Neural crest cell (in vitro differentiated cells): ENCODE measurements at regions not wholly inside any gene's neighbourhood (a gene's known extent, or its start where the extent isn't known, plus 50 kb on each side); places are given as distances from the start of the nearest gene placed in this dataset.
"Not testable (repeated sequence)": the region's sequence is repeated elsewhere in the genome, so short reads cannot be mapped to it uniquely, and the experiment has no call there.

Source experiments
- DNase-seq: peaks from one replicate; pipeline ENCODE4 v3.0.0; 2021; ENCODE audit warnings: low read depth, mixed read lengths, low spot score
- H3K27ac Mint-ChIP-seq: one replicate; pipeline ENCODE4 v1.8.0; 2021; ENCODE audit warnings: mild to moderate bottlenecking, mixed read lengths; ENCODE audit not compliant: unreplicated experiment
- H3K27me3 Mint-ChIP-seq: 2 replicates; pipeline ENCODE4 v1.8.0; 2021; ENCODE audit warnings: low read depth, mild to moderate bottlenecking, mixed read lengths
- H3K36me3 Mint-ChIP-seq: 2 replicates; pipeline ENCODE4 v1.8.0; 2021; ENCODE audit warnings: low read depth, mild to moderate bottlenecking, mixed read lengths
- H3K4me1 Mint-ChIP-seq: 2 replicates; pipeline ENCODE4 v1.8.0; 2021; ENCODE audit warnings: mixed read lengths
- H3K4me3 Mint-ChIP-seq: one replicate; pipeline ENCODE4 v1.8.0; 2021; ENCODE audit warnings: mild to moderate bottlenecking, mixed read lengths
- H3K9me3 Mint-ChIP-seq: 2 replicates; pipeline ENCODE4 v1.8.0; 2021; ENCODE audit warnings: mixed read lengths
- TF ChIP-seq, protein P1 (sequence below): fragments of 200-600 bp; sonication (generic); conservative IDR thresholded peaks from 2 replicates; pipeline ENCODE4 v1.5.0; 2021; ENCODE audit warnings: antibody characterized with exemption, mild to moderate bottlenecking

DNA sequence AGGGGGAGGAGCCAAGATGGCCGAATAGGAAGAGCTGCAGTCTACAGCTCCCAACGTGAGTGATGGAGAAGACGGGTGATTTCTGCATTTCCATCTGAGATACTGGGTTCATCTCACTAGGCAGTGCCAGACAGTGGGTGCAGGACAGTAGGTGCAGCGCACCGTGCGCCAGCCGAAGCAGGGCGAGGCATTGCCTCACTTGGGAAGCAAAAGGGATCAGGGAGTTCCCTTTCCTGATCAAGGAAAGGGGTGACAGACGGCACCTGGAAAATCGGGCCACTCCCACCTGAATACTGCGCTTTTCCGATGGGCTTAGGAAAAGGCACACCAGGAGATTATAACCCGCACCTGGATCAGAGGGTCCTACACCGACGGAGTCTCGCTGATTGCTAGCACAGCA lies 121.1 kb upstream of the SESTD1 start:
- H3K27ac Mint-ChIP-seq, H3K27me3 Mint-ChIP-seq: not testable (repeated sequence)

DNA sequence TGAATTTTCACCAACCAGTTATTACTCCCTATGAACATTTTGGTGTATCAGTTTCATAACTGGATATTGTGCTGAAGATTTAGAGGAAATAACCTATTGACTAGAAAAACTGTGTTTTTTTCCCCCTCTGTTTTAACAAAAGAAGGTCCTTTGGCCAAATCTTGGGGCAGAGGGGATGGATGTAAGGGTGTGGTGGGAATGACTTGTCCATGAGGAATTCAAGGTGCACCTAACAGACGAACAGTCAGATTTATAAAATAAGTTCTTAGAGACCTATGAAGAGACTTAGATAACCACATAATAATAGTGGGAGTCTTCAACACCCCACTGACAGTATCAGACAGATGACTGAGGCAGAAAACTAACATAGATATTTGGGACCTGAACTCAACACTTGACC lies 119.3 kb upstream of the SESTD1 start:
- Mint-ChIP-seq H3K4me1 (no peaks in the 10 kb centered on the region), H3K27me3 (no peaks in the 10 kb centered on the region)

More for the DNA sequence above, 121.1 kb upstream of the SESTD1 start:
- H3K9me3 Mint-ChIP-seq, H3K4me1 Mint-ChIP-seq, H3K4me3 Mint-ChIP-seq, DNase-seq, H3K36me3 Mint-ChIP-seq: not testable (repeated sequence)

DNA sequence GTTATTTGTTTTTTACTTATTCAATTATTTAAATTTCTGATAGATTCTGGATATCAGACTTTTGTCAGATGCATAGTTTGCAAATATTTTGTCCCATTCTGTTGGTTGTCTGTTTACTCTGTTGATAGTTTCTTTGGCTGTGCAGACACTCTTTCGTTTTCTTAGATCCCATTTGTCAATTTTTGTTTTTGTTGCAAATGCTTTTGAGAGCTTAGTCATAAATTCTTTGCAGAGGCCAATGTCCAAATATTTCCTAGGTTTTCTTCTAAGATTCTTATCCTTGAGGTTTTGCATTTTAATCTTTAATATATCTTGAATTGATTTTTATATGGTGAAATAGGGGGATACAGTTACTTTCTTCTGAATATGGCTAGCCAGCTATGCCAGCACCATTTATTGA lies 112.7 kb upstream of the SESTD1 start:
- TF ChIP-seq, protein P1, sequence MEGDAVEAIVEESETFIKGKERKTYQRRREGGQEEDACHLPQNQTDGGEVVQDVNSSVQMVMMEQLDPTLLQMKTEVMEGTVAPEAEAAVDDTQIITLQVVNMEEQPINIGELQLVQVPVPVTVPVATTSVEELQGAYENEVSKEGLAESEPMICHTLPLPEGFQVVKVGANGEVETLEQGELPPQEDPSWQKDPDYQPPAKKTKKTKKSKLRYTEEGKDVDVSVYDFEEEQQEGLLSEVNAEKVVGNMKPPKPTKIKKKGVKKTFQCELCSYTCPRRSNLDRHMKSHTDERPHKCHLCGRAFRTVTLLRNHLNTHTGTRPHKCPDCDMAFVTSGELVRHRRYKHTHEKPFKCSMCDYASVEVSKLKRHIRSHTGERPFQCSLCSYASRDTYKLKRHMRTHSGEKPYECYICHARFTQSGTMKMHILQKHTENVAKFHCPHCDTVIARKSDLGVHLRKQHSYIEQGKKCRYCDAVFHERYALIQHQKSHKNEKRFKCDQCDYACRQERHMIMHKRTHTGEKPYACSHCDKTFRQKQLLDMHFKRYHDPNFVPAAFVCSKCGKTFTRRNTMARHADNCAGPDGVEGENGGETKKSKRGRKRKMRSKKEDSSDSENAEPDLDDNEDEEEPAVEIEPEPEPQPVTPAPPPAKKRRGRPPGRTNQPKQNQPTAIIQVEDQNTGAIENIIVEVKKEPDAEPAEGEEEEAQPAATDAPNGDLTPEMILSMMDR: no peak
- Mint-ChIP-seq H3K9me3 (peaks cover 2% of the 10 kb centered on the region), H3K27me3 (no peaks in the 10 kb centered on the region), H3K27ac (no peak overlapping the region), H3K4me3 (no peak overlapping the region), H3K4me1 (no peaks in the 10 kb centered on the region), H3K36me3 (no peaks in the 10 kb centered on the region)
- DNase-seq: no peak

More for the DNA sequence above, 119.3 kb upstream of the SESTD1 start:
- Mint-ChIP-seq H3K9me3 (peaks cover 9% of the 10 kb centered on the region), H3K4me3 (no peak overlapping the region), H3K27ac (no peak overlapping the region), H3K36me3 (peaks cover 3% of the 10 kb centered on the region)
- DNase-seq: no peak
- TF ChIP-seq, protein P1: no peak

DNA sequence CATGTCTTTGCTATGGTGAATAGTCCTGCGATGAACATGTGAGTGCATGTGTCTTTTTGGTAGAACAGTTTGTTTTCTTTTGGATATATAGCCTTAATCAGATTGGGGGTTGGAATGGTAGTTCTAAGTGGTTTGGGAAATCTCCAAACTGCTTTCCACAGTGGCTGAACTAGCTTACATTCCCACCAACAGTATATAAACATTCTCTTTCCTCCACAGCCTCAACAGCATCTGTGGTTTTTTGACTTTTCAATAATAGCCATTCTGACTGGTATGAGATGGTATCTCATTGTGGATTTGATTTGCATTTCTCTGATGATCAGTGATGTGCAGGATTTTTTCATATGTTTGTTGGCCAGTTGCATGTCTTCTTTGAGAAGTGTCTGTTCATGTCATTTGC lies 112.2 kb upstream of the SESTD1 start:
- Mint-ChIP-seq H3K4me3 (no peak overlapping the region), H3K27ac (no peak overlapping the region), H3K9me3 (peaks cover 2% of the 10 kb centered on the region), H3K4me1 (no peaks in the 10 kb centered on the region), H3K36me3 (no peaks in the 10 kb centered on the region), H3K27me3 (no peaks in the 10 kb centered on the region)
- TF ChIP-seq, protein P1: no peak
- DNase-seq: no peak

DNA sequence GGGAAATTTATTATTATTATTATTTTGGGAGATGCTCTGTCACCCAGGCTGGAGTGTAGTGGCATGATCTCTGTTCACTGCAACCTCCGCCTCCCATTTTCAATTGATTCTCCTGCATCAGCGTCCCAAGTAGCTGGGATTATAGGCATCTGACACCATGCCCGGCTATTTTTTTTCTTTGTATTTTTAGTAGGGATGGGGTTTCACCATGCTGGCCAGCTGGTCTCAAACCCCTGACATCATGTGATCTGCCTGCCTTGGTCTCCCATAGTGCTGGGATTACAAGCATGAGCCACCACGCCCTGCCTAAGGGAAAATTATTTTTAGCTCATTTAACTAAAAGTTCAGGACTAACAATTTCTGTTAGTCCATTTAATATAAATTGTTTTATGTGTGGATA lies 109.2 kb upstream of the SESTD1 start:
- H3K27ac Mint-ChIP-seq: no peak overlapping the region
- no peaks in the 10 kb centered on the region for H3K4me1 Mint-ChIP-seq
- no peaks in the 10 kb centered on the region for H3K9me3 Mint-ChIP-seq
- no peaks in the 10 kb centered on the region for H3K36me3 Mint-ChIP-seq
- H3K27me3 Mint-ChIP-seq: no peaks in the 10 kb centered on the region
- DNase-seq: no peak
- TF ChIP-seq, protein P1: no peak
- no peak overlapping the region for H3K4me3 Mint-ChIP-seq

DNA sequence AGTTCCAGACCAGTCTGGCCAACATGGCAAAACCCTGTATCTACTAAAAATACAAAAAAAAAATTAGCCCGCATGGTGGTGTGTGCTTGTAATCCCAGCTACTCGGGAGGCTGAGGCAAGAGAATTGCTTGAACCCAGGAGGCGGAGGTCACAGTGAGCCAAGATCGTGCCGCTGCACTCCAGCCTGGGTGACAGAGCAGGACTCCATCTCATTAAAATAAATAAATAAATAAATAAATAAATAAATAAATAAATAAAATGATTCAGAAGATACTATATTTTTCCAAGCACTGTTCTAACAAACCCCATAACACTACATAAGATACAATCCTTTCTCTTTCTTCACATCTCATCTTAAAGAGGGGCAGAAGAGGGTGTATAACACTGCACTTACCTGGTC lies 100.9 kb upstream of the SESTD1 start:
- not testable (repeated sequence) for H3K9me3 Mint-ChIP-seq, H3K4me1 Mint-ChIP-seq

DNA sequence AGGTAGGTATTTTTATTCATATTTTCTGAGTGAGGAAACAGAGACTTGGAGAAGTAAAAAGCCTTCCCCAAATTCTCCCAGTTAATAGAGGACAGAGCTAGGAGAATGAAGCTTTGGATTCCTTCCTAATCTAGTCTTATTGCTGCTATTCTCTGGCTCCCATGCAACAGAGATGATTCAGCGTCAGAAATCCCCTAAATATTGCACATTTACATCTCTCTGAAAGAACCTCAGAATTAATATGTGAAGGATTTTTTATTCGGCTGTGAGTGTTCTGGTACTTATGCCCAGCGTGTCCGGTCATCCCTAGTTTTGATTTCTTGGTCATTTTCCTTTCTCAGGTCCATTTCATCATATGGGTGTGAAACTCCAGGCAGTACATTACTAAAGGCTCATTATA lies 91.2 kb upstream of the SESTD1 start:
- H3K27ac Mint-ChIP-seq: no peak overlapping the region
- H3K36me3 Mint-ChIP-seq: no peaks in the 10 kb centered on the region
- DNase-seq: no peak
- H3K4me3 Mint-ChIP-seq: no peak overlapping the region
- H3K4me1 Mint-ChIP-seq: no peaks in the 10 kb centered on the region
- H3K27me3 Mint-ChIP-seq: no peaks in the 10 kb centered on the region
- no peaks in the 10 kb centered on the region for H3K9me3 Mint-ChIP-seq
- TF ChIP-seq, protein P1: no peak

More for the DNA sequence above, 100.9 kb upstream of the SESTD1 start:
- H3K27me3 Mint-ChIP-seq, H3K4me3 Mint-ChIP-seq, H3K27ac Mint-ChIP-seq, DNase-seq, H3K36me3 Mint-ChIP-seq: not testable (repeated sequence)
